Fibroblast of lung (primary cell): ENCODE measurements at regions not wholly inside any gene's neighbourhood (a gene's known extent, or its start where the extent isn't known, plus 50 kb on each side); places are given as distances from the start of the nearest gene placed in this dataset.

Source experiments
- DNase-seq, 2 donors: peaks; one replicate each; pipeline versions ENCODE4 v3.0.0 to v3.0.0-alpha.2; 2010; ENCODE audit warnings: low read depth in 2 of 2
- H2AFZ ChIP-seq: 2 replicates; pipeline ENCODE4 v1.5.1; 2012; ENCODE audit warnings: low read length, control low read depth, inconsistent platforms
- H3K27ac ChIP-seq: 2 replicates; pipeline ENCODE4 v1.5.1; 2011; ENCODE audit warnings: low read length, control low read depth; ENCODE audit not compliant: insufficient read depth
- H3K27me3 ChIP-seq: 2 replicates; pipeline ENCODE4 v1.5.1; 2011; ENCODE audit warnings: mild to moderate bottlenecking, low read length; ENCODE audit not compliant: control insufficient read depth, insufficient read depth
- H3K36me3 ChIP-seq: 2 replicates; pipeline ENCODE4 v1.5.1; 2011; ENCODE audit warnings: low read length; ENCODE audit not compliant: control insufficient read depth, insufficient read depth
- H3K4me1 ChIP-seq: 2 replicates; pipeline ENCODE4 v1.5.1; 2011; ENCODE audit warnings: low read length; ENCODE audit not compliant: control insufficient read depth, insufficient read depth; ENCODE audit errors: extremely low read depth
- H3K4me2 ChIP-seq: 2 replicates; pipeline ENCODE4 v1.5.1; 2011; ENCODE audit warnings: low read length, control low read depth; ENCODE audit not compliant: insufficient read depth; ENCODE audit errors: extremely low read depth
- H3K4me3 ChIP-seq, 4 experiments: fragments of 200-600 bp in 1 of 4; sonication (generic) in 1 of 4; replicated peaks in 1 of 4; 2 replicates each; pipeline ENCODE4 v1.5.1; 2011 to 2016; ENCODE audit warnings: low read length in 4 of 4, low read depth in 3 of 4, mild to moderate bottlenecking in 3 of 4, control low read depth in 2 of 4, inconsistent platforms in 1 of 4, mixed read lengths in 1 of 4; ENCODE audit not compliant: insufficient read depth in 1 of 4; ENCODE audit errors: control extremely low read depth in 1 of 4
- H3K79me2 ChIP-seq: 2 replicates; pipeline ENCODE4 v1.5.1; 2012; ENCODE audit warnings: mild to moderate bottlenecking, low read length, inconsistent platforms; ENCODE audit not compliant: control insufficient read depth, insufficient read depth
- H3K9ac ChIP-seq: 2 replicates; pipeline ENCODE4 v1.5.1; 2011; ENCODE audit warnings: mild to moderate bottlenecking, low read length, control low read depth; ENCODE audit not compliant: insufficient read depth
- H3K9me3 ChIP-seq: 2 replicates; pipeline ENCODE4 v1.5.1; 2012; ENCODE audit warnings: low read depth, low read length; ENCODE audit not compliant: control insufficient read depth, insufficient read depth
- H4K20me1 ChIP-seq: 2 replicates; pipeline ENCODE4 v1.5.1; 2011; ENCODE audit warnings: low read length; ENCODE audit not compliant: control insufficient read depth, insufficient read depth; ENCODE audit errors: extremely low read depth
- EZH2 ChIP-seq: IDR thresholded peaks from 2 replicates; pipeline ENCODE4 v1.5.1; 2012; ENCODE audit warnings: low read length, control low read depth, mild to moderate bottlenecking; ENCODE audit errors: missing control alignments
- TF ChIP-seq, protein P1 (sequence below), 2 donors: IDR thresholded peaks in 1 of 2; conservative IDR thresholded peaks in 1 of 2; 1 replicate in 1 of 2; 2 replicates in 1 of 2; pipeline ENCODE4 v1.5.1; 2011 to 2012; ENCODE audit warnings: low read length in 2 of 2, control low read depth in 1 of 2, inconsistent platforms in 1 of 2, low read depth in 1 of 2, mild to moderate bottlenecking in 1 of 2

DNA sequence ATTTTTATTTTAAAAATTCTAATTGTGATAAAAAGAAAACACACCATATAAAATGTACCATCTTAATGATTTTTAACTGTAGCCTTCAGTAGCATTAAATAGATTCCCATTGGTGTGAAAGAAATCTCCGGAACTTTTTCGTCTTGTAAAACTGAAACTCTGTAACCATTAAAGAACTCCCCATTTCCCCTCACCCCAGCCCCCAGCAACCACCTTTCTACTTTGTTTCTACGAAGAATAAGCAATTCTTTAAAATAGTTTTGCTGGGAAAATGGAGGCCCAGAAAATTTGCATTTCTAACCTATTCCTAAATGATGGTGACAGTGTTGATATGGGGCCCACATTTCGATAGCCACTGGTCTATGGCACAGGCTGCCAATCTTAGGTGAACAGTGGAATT is 305.4 kb upstream of the PFKP start:
- H3K4me3 ChIP-seq, result no peak overlapping the region

DNA sequence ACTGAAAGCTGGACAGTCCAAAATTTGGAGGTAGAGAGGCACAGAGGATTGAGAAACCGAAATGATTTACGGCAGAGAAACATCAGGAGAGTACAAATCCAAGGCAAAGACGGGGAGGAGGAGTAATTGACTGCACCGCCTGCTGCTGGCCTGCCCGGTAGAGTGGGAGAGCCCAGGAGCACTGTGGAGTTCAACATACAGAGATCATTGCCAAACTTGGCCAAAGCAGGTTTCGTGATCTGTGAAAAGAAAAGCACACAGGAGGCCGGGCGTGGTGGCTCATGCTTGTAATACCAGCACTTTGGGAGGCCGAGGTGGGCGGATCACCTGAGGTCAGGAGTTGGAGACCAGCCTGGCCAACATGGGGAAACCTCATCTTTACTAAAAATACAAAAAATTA is 306.0 kb upstream of the PFKP start:
- Histone ChIP-seq H3K9ac (no peak overlapping the region), H3K4me1 (no peaks in the 10 kb centered on the region), H3K9me3 (no peaks in the 10 kb centered on the region), H4K20me1 (no peaks in the 10 kb centered on the region), H3K4me3 (no peak overlapping the region), H3K27me3 (no peaks in the 10 kb centered on the region), H2AFZ (no peak overlapping the region), H3K27ac (no peak overlapping the region), H3K36me3 (no peaks in the 10 kb centered on the region), H3K79me2 (no peaks in the 10 kb centered on the region), H3K4me2 (no peak overlapping the region)
- DNase-seq, result no peak
- TF ChIP-seq, protein P1, sequence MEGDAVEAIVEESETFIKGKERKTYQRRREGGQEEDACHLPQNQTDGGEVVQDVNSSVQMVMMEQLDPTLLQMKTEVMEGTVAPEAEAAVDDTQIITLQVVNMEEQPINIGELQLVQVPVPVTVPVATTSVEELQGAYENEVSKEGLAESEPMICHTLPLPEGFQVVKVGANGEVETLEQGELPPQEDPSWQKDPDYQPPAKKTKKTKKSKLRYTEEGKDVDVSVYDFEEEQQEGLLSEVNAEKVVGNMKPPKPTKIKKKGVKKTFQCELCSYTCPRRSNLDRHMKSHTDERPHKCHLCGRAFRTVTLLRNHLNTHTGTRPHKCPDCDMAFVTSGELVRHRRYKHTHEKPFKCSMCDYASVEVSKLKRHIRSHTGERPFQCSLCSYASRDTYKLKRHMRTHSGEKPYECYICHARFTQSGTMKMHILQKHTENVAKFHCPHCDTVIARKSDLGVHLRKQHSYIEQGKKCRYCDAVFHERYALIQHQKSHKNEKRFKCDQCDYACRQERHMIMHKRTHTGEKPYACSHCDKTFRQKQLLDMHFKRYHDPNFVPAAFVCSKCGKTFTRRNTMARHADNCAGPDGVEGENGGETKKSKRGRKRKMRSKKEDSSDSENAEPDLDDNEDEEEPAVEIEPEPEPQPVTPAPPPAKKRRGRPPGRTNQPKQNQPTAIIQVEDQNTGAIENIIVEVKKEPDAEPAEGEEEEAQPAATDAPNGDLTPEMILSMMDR (conservative IDR thresholded peaks at IDR 0.05 in 1 of 2, IDR thresholded peaks at IDR 0.05 in 1 of 2; ENCODE audit: low read depth in 1 of 2, low read length in 2 of 2), result no peak
- no peak for TF ChIP-seq EZH2

More for the DNA sequence above, 305.4 kb upstream of the PFKP start:
- Histone ChIP-seq H3K4me2 (no peak overlapping the region), H3K27me3 (no peaks in the 10 kb centered on the region), H4K20me1 (no peaks in the 10 kb centered on the region), H3K9ac (no peak overlapping the region), H3K36me3 (no peaks in the 10 kb centered on the region), H2AFZ (no peak overlapping the region), H3K4me1 (no peaks in the 10 kb centered on the region), H3K9me3 (no peaks in the 10 kb centered on the region), H3K27ac (no peak overlapping the region), H3K79me2 (no peaks in the 10 kb centered on the region)
- no peak for TF ChIP-seq EZH2
- TF ChIP-seq, protein P1 (conservative IDR thresholded peaks at IDR 0.05 in 1 of 2, IDR thresholded peaks at IDR 0.05 in 1 of 2; ENCODE audit: low read depth in 1 of 2, low read length in 2 of 2), result no peak
- no peak for DNase-seq

DNA sequence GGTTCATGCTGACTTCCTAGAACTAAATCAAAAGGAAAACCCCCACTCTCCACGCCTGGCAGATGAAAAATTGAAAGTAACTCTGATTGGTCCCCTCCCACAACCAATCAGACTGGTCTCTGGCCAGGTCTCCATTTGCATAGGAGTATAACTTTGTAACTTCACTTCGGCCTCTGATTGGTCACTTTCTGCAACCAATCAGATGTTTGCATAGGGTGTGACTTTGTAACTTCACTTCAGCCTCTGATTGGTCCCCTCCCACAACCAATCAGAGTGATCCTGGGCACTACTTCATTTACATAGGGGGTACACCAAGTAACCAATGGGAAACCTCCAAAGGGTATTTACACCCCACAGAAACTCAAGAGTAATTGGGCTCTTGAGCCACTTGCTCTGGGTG is 306.6 kb upstream of the PFKP start:
- H3K27me3 ChIP-seq, result no peaks in the 10 kb centered on the region
- H3K9me3 ChIP-seq, result no peaks in the 10 kb centered on the region
- no peak for DNase-seq
- no peak overlapping the region for H2AFZ ChIP-seq
- no peak overlapping the region for H3K4me3 ChIP-seq
- H3K36me3 ChIP-seq, result no peaks in the 10 kb centered on the region
- TF ChIP-seq, protein P1 (conservative IDR thresholded peaks at IDR 0.05 in 1 of 2, IDR thresholded peaks at IDR 0.05 in 1 of 2; ENCODE audit: low read depth in 1 of 2, low read length in 2 of 2), result no peak
- TF ChIP-seq EZH2, result no peak
- no peak overlapping the region for H3K27ac ChIP-seq
- no peaks in the 10 kb centered on the region for H3K79me2 ChIP-seq
- no peak overlapping the region for H3K4me2 ChIP-seq
- H3K9ac ChIP-seq, result no peak overlapping the region
- no peaks in the 10 kb centered on the region for H3K4me1 ChIP-seq
- H4K20me1 ChIP-seq, result no peaks in the 10 kb centered on the region
